ENCODE measurements at regions not wholly inside any gene's neighbourhood (a gene's known extent, or its start where the extent isn't known, plus 50 kb on each side); places are given as distances from the start of the nearest gene placed in this dataset.

DNA sequence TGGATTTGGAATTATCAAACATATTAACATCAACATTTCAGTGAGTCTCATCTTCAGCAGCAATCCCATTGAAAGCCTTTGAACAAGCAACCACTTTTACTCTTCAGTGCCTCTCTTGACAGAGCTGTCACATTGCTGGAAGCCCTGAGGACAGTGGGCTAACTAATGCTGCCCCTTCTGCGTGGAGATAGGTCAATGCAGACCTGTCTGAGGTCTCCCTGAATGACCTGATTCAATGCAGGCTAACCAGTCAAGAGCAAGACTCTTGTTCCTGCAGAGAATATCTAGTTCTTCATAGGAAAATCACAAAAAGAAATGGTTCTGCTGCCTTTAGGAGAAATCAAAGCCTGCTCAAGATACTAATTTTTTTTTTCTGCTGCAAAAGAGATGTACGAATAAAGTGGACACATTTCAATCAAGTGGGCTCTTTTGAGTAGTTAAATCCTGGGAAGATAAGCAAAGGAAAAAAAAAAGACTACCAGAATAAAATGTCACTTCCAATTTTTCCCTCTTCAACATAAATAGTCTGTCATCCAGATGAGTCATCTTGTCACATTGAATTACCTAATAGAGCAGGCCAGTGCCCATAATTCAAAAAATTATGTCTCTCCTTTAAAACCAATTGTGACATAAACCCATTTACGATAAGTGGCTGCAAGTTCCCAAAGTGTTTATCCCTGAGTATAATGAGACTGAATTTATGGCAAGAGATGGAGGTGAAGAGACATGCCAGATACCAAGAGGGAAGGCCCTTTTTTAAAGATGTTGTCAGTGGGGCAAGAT is 1269.0 kb upstream of the DDX18 start:
- TF ChIP-seq CTCF (IDR thresholded peaks at IDR 0.05) (no peak), POLR2A (IDR thresholded peaks at IDR 0.05) (no peak)
